OCI-LY7 (cell line): ENCODE measurements at regions not wholly inside any gene's neighbourhood (a gene's known extent, or its start where the extent isn't known, plus 50 kb on each side); places are given as distances from the start of the nearest gene placed in this dataset.

Source experiments
- CTCF ChIP-seq: fragments of 200-600 bp; sonication (generic); conservative IDR thresholded peaks from 2 replicates; pipeline ENCODE4 v1.5.1; 2014; ENCODE audit warnings: mild to moderate bottlenecking, antibody characterized with exemption, low read length, moderate library complexity, mixed read lengths
- EZH2phosphoT487 ChIP-seq: fragments of 200-600 bp; sonication (generic); IDR thresholded peaks from 2 replicates; pipeline ENCODE4 v1.6.1; 2018; ENCODE audit warnings: low read depth, borderline replicate concordance, mild to moderate bottlenecking, mixed run types, antibody characterized with exemption, low read length, moderate library complexity, mixed read lengths

GRCh38 chr11:32307471-32307870, 127.9 kb downstream of the WT1 start:
- TF ChIP-seq CTCF (no peak), EZH2phosphoT487 (no peak)
